ENCODE measurements at regions not wholly inside any gene's neighbourhood (a gene's known extent, or its start where the extent isn't known, plus 50 kb on each side); places are given as distances from the start of the nearest gene placed in this dataset.

- no peak for DNase-seq
- Histone ChIP-seq H3K9me3 (ENCODE audit: control insufficient read depth, insufficient read depth, low read length) (no peaks in the 10 kb centered on the region), H3K27ac (ENCODE audit: low read length) (no peak overlapping the region), H3K27me3 (ENCODE audit: control insufficient read depth, insufficient read depth, low read length) (no peaks in the 10 kb centered on the region), H3K4me1 (ENCODE audit: control insufficient read depth, insufficient read depth, low read length) (no peaks in the 10 kb centered on the region), H3K4me3 (ENCODE audit: low read length) (no peak overlapping the region), H3K36me3 (ENCODE audit: control insufficient read depth, insufficient read depth, low read length) (no peaks in the 10 kb centered on the region)
- ATAC-seq, result no peak
- WGBS (ENCODE audit: insufficient coverage), result 75% methylated on average over 3 of the region's 3 CpGs
- TF ChIP-seq, protein P1, sequence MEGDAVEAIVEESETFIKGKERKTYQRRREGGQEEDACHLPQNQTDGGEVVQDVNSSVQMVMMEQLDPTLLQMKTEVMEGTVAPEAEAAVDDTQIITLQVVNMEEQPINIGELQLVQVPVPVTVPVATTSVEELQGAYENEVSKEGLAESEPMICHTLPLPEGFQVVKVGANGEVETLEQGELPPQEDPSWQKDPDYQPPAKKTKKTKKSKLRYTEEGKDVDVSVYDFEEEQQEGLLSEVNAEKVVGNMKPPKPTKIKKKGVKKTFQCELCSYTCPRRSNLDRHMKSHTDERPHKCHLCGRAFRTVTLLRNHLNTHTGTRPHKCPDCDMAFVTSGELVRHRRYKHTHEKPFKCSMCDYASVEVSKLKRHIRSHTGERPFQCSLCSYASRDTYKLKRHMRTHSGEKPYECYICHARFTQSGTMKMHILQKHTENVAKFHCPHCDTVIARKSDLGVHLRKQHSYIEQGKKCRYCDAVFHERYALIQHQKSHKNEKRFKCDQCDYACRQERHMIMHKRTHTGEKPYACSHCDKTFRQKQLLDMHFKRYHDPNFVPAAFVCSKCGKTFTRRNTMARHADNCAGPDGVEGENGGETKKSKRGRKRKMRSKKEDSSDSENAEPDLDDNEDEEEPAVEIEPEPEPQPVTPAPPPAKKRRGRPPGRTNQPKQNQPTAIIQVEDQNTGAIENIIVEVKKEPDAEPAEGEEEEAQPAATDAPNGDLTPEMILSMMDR (IDR thresholded peaks at IDR 0.05), result no peak
- H3K9me3 Mint-ChIP-seq, result peaks cover 0 to 2% of the 10 kb centered on the region in 2 donors
- H3K4me1 Mint-ChIP-seq, result no peaks in the 10 kb centered on the region
- H3K4me3 Mint-ChIP-seq, result no peak overlapping the region
- no peaks in the 10 kb centered on the region for H3K27me3 Mint-ChIP-seq (ENCODE audit: low read depth in 2 of 2)
- intact Hi-C loops (cut with micrococcal nuclease), result no loop called here
- no peak overlapping the region for H3K27ac Mint-ChIP-seq
- H3K36me3 Mint-ChIP-seq, result no peaks in the 10 kb centered on the region
Observed at GRCh38 chr13:75170311-75170710, 311.7 kb downstream of the TBC1D4 start.

GRCh38 chr13:75165543-75166230 lies 316.3 kb downstream of the TBC1D4 start:
- H3K9me3 ChIP-seq (ENCODE audit: control insufficient read depth, insufficient read depth, low read length), result no peaks in the 10 kb centered on the region
- no peaks in the 10 kb centered on the region for H3K4me1 Mint-ChIP-seq
- peaks cover 0 to 2% of the 10 kb centered on the region in 2 donors for H3K9me3 Mint-ChIP-seq
- no peak overlapping the region for H3K27ac ChIP-seq (ENCODE audit: low read length)
- 91% methylated on average over 4 of the region's 4 CpGs for WGBS (ENCODE audit: insufficient coverage)
- H3K27me3 ChIP-seq (ENCODE audit: control insufficient read depth, insufficient read depth, low read length), result no peaks in the 10 kb centered on the region
- ATAC-seq (no peak), DNase-seq (no peak)
- H3K4me1 ChIP-seq (ENCODE audit: control insufficient read depth, insufficient read depth, low read length), result no peaks in the 10 kb centered on the region
- TF ChIP-seq, protein P1 (IDR thresholded peaks at IDR 0.05), result no peak
- intact Hi-C loops (cut with micrococcal nuclease), result no loop called here
- H3K27me3 Mint-ChIP-seq (ENCODE audit: low read depth in 2 of 2), result peaks cover 0 to 2% of the 10 kb centered on the region in 2 donors
- H3K36me3 Mint-ChIP-seq, result no peaks in the 10 kb centered on the region
- H3K4me3 Mint-ChIP-seq, result no peak overlapping the region
- H3K36me3 ChIP-seq (ENCODE audit: control insufficient read depth, insufficient read depth, low read length), result no peaks in the 10 kb centered on the region
- no peak overlapping the region for H3K4me3 ChIP-seq (ENCODE audit: low read length)
- H3K27ac Mint-ChIP-seq, result no peak overlapping the region

DNA sequence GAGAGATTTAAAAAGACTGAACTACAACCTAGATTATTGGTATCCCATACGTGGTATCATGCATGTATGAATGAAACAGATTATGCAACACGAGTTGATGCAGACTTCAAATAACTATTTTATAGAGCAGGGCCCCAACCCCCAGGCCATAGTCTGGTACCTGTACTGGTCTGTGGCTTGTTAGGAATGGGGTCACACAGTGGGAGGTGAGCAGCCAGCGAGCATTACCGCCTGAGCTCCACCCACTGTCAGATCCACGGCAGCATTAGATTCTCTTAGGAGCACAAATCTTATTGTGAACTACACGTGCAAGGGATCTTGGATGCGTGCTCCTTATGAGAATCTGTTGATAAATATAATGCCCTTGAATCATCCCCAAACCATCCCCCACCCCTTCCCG lies 320.2 kb downstream of the TBC1D4 start:
- TF ChIP-seq, protein P1 (IDR thresholded peaks at IDR 0.05), result no peak
- DNase-seq (no peak), ATAC-seq (no peak)
- H3K36me3 ChIP-seq (ENCODE audit: control insufficient read depth, insufficient read depth, low read length), result no peaks in the 10 kb centered on the region
- H3K9me3 ChIP-seq (ENCODE audit: control insufficient read depth, insufficient read depth, low read length), result no peaks in the 10 kb centered on the region
- no peaks in the 10 kb centered on the region for H3K4me1 Mint-ChIP-seq
- H3K4me3 Mint-ChIP-seq, result no peak overlapping the region
- H3K4me1 ChIP-seq (ENCODE audit: control insufficient read depth, insufficient read depth, low read length), result no peaks in the 10 kb centered on the region
- H3K27ac Mint-ChIP-seq, result no peak overlapping the region
- peaks cover 2 to 5% of the 10 kb centered on the region in 2 donors for H3K9me3 Mint-ChIP-seq
- no peak overlapping the region for H3K27ac ChIP-seq (ENCODE audit: low read length)
- peaks cover 0 to 3% of the 10 kb centered on the region in 2 donors for H3K27me3 Mint-ChIP-seq (ENCODE audit: low read depth in 2 of 2)
- H3K27me3 ChIP-seq (ENCODE audit: control insufficient read depth, insufficient read depth, low read length), result no peaks in the 10 kb centered on the region
- intact Hi-C loops (cut with micrococcal nuclease), result no loop called here
- no peak overlapping the region for H3K4me3 ChIP-seq (ENCODE audit: low read length)
- H3K36me3 Mint-ChIP-seq, result no peaks in the 10 kb centered on the region
- 72% methylated on average over 6 of the region's 8 CpGs for WGBS (ENCODE audit: insufficient coverage)

DNA sequence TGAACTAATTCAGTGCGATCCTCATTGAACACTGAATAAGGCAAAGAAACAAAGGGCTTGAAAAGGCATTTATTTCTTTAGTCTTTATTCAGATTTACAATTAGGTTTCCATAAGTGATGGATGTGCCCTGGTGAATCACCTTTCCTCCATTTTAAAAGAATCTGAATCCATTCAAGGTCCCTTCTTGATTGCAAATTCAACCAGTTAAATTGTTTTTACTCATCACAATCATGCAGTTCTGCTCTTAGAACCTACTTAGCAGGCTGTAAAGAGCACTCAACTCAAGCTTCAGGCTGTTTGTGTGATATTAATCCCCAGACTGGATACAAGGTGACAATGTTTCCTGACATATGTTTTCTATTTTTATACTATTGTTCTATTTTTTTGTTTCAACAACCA lies 321.0 kb downstream of the TBC1D4 start:
- H3K36me3 ChIP-seq (ENCODE audit: control insufficient read depth, insufficient read depth, low read length), result no peaks in the 10 kb centered on the region
- no peak overlapping the region for H3K27ac ChIP-seq (ENCODE audit: low read length)
- Mint-ChIP-seq H3K36me3 (no peaks in the 10 kb centered on the region), H3K27me3 (ENCODE audit: low read depth in 2 of 2) (peaks cover 0 to 3% of the 10 kb centered on the region in 2 donors), H3K9me3 (peaks cover 2 to 8% of the 10 kb centered on the region in 2 donors), H3K4me1 (no peaks in the 10 kb centered on the region), H3K4me3 (no peak overlapping the region), H3K27ac (no peak overlapping the region)
- DNase-seq (no peak), ATAC-seq (no peak)
- 100% methylated on average over 1 of the region's 1 CpG for WGBS (ENCODE audit: insufficient coverage)
- H3K27me3 ChIP-seq (ENCODE audit: control insufficient read depth, insufficient read depth, low read length), result peaks cover 2% of the 10 kb centered on the region
- TF ChIP-seq, protein P1 (IDR thresholded peaks at IDR 0.05), result no peak
- no peaks in the 10 kb centered on the region for H3K9me3 ChIP-seq (ENCODE audit: control insufficient read depth, insufficient read depth, low read length)
- intact Hi-C loops (cut with micrococcal nuclease), result no loop called here
- no peak overlapping the region for H3K4me3 ChIP-seq (ENCODE audit: low read length)
- H3K4me1 ChIP-seq (ENCODE audit: control insufficient read depth, insufficient read depth, low read length), result no peaks in the 10 kb centered on the region
